Suprapubic skin (tissue), 4 donors: ENCODE measurements at regions not wholly inside any gene's neighbourhood (a gene's known extent, or its start where the extent isn't known, plus 50 kb on each side); places are given as distances from the start of the nearest gene placed in this dataset.

ENCODE experiments used
- CTCF ChIP-seq, 2 donors: fragments of 200-600 bp in 1 of 2; fragments of 450-650 bp in 1 of 2; sonication (generic) in 1 of 2; IDR thresholded peaks; one replicate each; pipeline ENCODE4 v1.5.1; 2016 to 2019; ENCODE audit warnings: antibody characterized with exemption in 2 of 2, mild to moderate bottlenecking in 1 of 2, moderate library complexity in 1 of 2
- EP300 ChIP-seq: sonication (generic); formaldehyde crosslinking; IDR thresholded peaks from one replicate; pipeline ENCODE4 v1.6.1; 2017; ENCODE audit warnings: antibody characterized with exemption
- POLR2AphosphoS5 ChIP-seq, 3 donors: sonication (generic); formaldehyde crosslinking; IDR thresholded peaks; one replicate each; pipeline ENCODE4 v1.6.1; 2017; ENCODE audit warnings: antibody characterized with exemption in 3 of 3

GRCh38 chr12:92027701-92028440 lies 117.8 kb downstream of the BTG1 start:
- TF ChIP-seq CTCF (IDR thresholded peaks at IDR 0.05), result no peak
- no peak for TF ChIP-seq EP300
- TF ChIP-seq POLR2AphosphoS5 (IDR thresholded peaks at IDR 0.05), result no peak
